ENCODE measurements at regions not wholly inside any gene's neighbourhood (a gene's known extent, or its start where the extent isn't known, plus 50 kb on each side); places are given as distances from the start of the nearest gene placed in this dataset.

- H3K27ac ChIP-seq (ENCODE audit: low read depth, low read length), result no peak overlapping the region
Observed at GRCh38 chrX:85620466-85620865, 241.0 kb upstream of the POF1B start.

GRCh38 chrX:85619962-85620361 lies 240.5 kb upstream of the POF1B start:
- no peaks in the 10 kb centered on the region for H3K27me3 ChIP-seq (ENCODE audit: insufficient read depth, low read length)
- no peaks in the 10 kb centered on the region for H3K79me2 ChIP-seq (ENCODE audit: control insufficient read depth, insufficient read depth, low read length, unreplicated experiment)
- no peak overlapping the region for H2AFZ ChIP-seq (ENCODE audit: low read length, unreplicated experiment)
- H3K27ac ChIP-seq (ENCODE audit: low read depth, low read length), result no peak overlapping the region
- H3K4me3 ChIP-seq (ENCODE audit: low read depth, low read length), result no peak overlapping the region
- H3K4me1 ChIP-seq (ENCODE audit: control insufficient read depth, insufficient read depth, low read length, unreplicated experiment), result no peaks in the 10 kb centered on the region
- H3K36me3 ChIP-seq (ENCODE audit: insufficient read depth, low read length), result no peaks in the 10 kb centered on the region

More at GRCh38 chrX:85620466-85620865, 241.0 kb upstream of the POF1B start:
- H3K4me3 ChIP-seq (ENCODE audit: low read depth, low read length), result no peak overlapping the region
- no peak overlapping the region for H2AFZ ChIP-seq (ENCODE audit: low read length, unreplicated experiment)
- H3K79me2 ChIP-seq (ENCODE audit: control insufficient read depth, insufficient read depth, low read length, unreplicated experiment), result no peaks in the 10 kb centered on the region
- H3K36me3 ChIP-seq (ENCODE audit: insufficient read depth, low read length), result no peaks in the 10 kb centered on the region
- no peaks in the 10 kb centered on the region for H3K4me1 ChIP-seq (ENCODE audit: control insufficient read depth, insufficient read depth, low read length, unreplicated experiment)
- no peaks in the 10 kb centered on the region for H3K27me3 ChIP-seq (ENCODE audit: insufficient read depth, low read length)

GRCh38 chrX:85611926-85612325 lies 232.5 kb upstream of the POF1B start:
- Histone ChIP-seq H3K79me2 (ENCODE audit: control insufficient read depth, insufficient read depth, low read length, unreplicated experiment) (no peaks in the 10 kb centered on the region), H3K27me3 (ENCODE audit: insufficient read depth, low read length) (no peaks in the 10 kb centered on the region), H3K4me3 (ENCODE audit: low read depth, low read length) (no peak overlapping the region), H3K27ac (ENCODE audit: low read depth, low read length) (no peak overlapping the region), H2AFZ (ENCODE audit: low read length, unreplicated experiment) (no peak overlapping the region), H3K4me1 (ENCODE audit: control insufficient read depth, insufficient read depth, low read length, unreplicated experiment) (no peaks in the 10 kb centered on the region), H3K36me3 (ENCODE audit: insufficient read depth, low read length) (no peaks in the 10 kb centered on the region)

- Histone ChIP-seq H3K27ac (ENCODE audit: low read depth, low read length) (no peak overlapping the region), H2AFZ (ENCODE audit: low read length, unreplicated experiment) (no peak overlapping the region), H3K36me3 (ENCODE audit: insufficient read depth, low read length) (no peaks in the 10 kb centered on the region), H3K4me3 (ENCODE audit: low read depth, low read length) (no peak overlapping the region), H3K79me2 (ENCODE audit: control insufficient read depth, insufficient read depth, low read length, unreplicated experiment) (no peaks in the 10 kb centered on the region), H3K27me3 (ENCODE audit: insufficient read depth, low read length) (no peaks in the 10 kb centered on the region), H3K4me1 (ENCODE audit: control insufficient read depth, insufficient read depth, low read length, unreplicated experiment) (no peaks in the 10 kb centered on the region)
Observed at GRCh38 chrX:85592980-85593379, 213.5 kb upstream of the POF1B start.

- no peaks in the 10 kb centered on the region for H3K4me1 ChIP-seq (ENCODE audit: control insufficient read depth, insufficient read depth, low read length, unreplicated experiment)
- no peaks in the 10 kb centered on the region for H3K27me3 ChIP-seq (ENCODE audit: insufficient read depth, low read length)
Observed at GRCh38 chrX:85591536-85591935, 212.1 kb upstream of the POF1B start.

GRCh38 chrX:85590638-85591037 lies 211.2 kb upstream of the POF1B start:
- Histone ChIP-seq H3K4me3 (ENCODE audit: low read depth, low read length) (no peak overlapping the region), H3K27ac (ENCODE audit: low read depth, low read length) (no peak overlapping the region), H3K27me3 (ENCODE audit: insufficient read depth, low read length) (no peaks in the 10 kb centered on the region), H2AFZ (ENCODE audit: low read length, unreplicated experiment) (no peak overlapping the region), H3K79me2 (ENCODE audit: control insufficient read depth, insufficient read depth, low read length, unreplicated experiment) (no peaks in the 10 kb centered on the region), H3K4me1 (ENCODE audit: control insufficient read depth, insufficient read depth, low read length, unreplicated experiment) (no peaks in the 10 kb centered on the region), H3K36me3 (ENCODE audit: insufficient read depth, low read length) (no peaks in the 10 kb centered on the region)

More at GRCh38 chrX:85591536-85591935, 212.1 kb upstream of the POF1B start:
- H3K4me3 ChIP-seq (ENCODE audit: low read depth, low read length), result no peak overlapping the region
- no peaks in the 10 kb centered on the region for H3K79me2 ChIP-seq (ENCODE audit: control insufficient read depth, insufficient read depth, low read length, unreplicated experiment)
- H3K27ac ChIP-seq (ENCODE audit: low read depth, low read length), result no peak overlapping the region
- H3K36me3 ChIP-seq (ENCODE audit: insufficient read depth, low read length), result no peaks in the 10 kb centered on the region
- no peak overlapping the region for H2AFZ ChIP-seq (ENCODE audit: low read length, unreplicated experiment)

GRCh38 chrX:85573801-85574200 lies 194.3 kb upstream of the POF1B start:
- no peak overlapping the region for H3K4me3 ChIP-seq (ENCODE audit: low read depth, low read length)
- H2AFZ ChIP-seq (ENCODE audit: low read length, unreplicated experiment), result no peak overlapping the region
- no peaks in the 10 kb centered on the region for H3K27me3 ChIP-seq (ENCODE audit: insufficient read depth, low read length)
- H3K27ac ChIP-seq (ENCODE audit: low read depth, low read length), result no peak overlapping the region
- no peaks in the 10 kb centered on the region for H3K79me2 ChIP-seq (ENCODE audit: control insufficient read depth, insufficient read depth, low read length, unreplicated experiment)
- no peaks in the 10 kb centered on the region for H3K4me1 ChIP-seq (ENCODE audit: control insufficient read depth, insufficient read depth, low read length, unreplicated experiment)
- H3K36me3 ChIP-seq (ENCODE audit: insufficient read depth, low read length), result no peaks in the 10 kb centered on the region

DNA sequence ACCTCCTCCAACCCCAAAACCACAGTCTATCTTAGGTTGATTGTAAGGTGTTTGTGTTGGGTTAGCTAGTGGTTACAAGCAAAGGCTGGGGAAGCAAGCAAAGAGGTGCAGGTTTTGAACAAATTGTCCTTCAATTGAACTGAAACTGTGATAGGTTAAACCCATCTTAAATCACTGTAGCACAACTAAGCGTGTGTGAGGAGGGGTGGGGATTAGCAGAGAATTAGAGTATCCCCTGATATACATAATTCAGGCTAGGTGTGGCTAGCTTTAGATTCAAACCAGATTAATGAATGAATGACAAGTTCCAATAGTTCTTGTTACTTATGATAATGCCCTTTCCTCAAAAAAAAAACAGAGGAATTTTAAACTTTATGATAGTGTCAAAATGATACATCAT lies 191.0 kb upstream of the POF1B start:
- H3K36me3 ChIP-seq (ENCODE audit: insufficient read depth, low read length), result no peaks in the 10 kb centered on the region
- H3K4me3 ChIP-seq (ENCODE audit: low read depth, low read length), result no peak overlapping the region
- no peaks in the 10 kb centered on the region for H3K4me1 ChIP-seq (ENCODE audit: control insufficient read depth, insufficient read depth, low read length, unreplicated experiment)
- H2AFZ ChIP-seq (ENCODE audit: low read length, unreplicated experiment), result no peak overlapping the region
- H3K79me2 ChIP-seq (ENCODE audit: control insufficient read depth, insufficient read depth, low read length, unreplicated experiment), result no peaks in the 10 kb centered on the region
- no peaks in the 10 kb centered on the region for H3K27me3 ChIP-seq (ENCODE audit: insufficient read depth, low read length)
- no peak overlapping the region for H3K27ac ChIP-seq (ENCODE audit: low read depth, low read length)

DNA sequence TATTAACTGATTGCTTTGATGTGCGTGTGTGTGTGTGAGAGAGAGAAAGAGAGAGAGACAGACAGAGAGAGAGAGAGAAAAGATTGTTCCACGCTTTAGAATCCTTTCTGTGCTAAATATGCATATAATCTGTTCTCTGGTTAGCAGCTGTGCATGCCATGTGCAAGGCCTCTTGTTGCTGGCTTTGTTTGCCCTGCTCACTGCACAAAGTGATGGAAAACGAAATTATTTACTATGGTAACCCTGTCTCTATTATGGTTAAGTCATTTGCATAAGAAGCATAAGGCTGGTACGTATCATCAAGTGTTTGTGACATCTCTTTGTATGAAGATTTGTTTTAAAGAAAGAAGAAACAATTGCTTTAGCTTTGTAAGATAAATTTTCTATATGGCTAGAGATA lies 190.2 kb upstream of the POF1B start:
- H3K36me3 ChIP-seq (ENCODE audit: insufficient read depth, low read length), result no peaks in the 10 kb centered on the region
- no peak overlapping the region for H3K4me3 ChIP-seq (ENCODE audit: low read depth, low read length)
- no peak overlapping the region for H2AFZ ChIP-seq (ENCODE audit: low read length, unreplicated experiment)
- H3K4me1 ChIP-seq (ENCODE audit: control insufficient read depth, insufficient read depth, low read length, unreplicated experiment), result no peaks in the 10 kb centered on the region
- no peaks in the 10 kb centered on the region for H3K79me2 ChIP-seq (ENCODE audit: control insufficient read depth, insufficient read depth, low read length, unreplicated experiment)
- H3K27ac ChIP-seq (ENCODE audit: low read depth, low read length), result no peak overlapping the region
- H3K27me3 ChIP-seq (ENCODE audit: insufficient read depth, low read length), result no peaks in the 10 kb centered on the region

DNA sequence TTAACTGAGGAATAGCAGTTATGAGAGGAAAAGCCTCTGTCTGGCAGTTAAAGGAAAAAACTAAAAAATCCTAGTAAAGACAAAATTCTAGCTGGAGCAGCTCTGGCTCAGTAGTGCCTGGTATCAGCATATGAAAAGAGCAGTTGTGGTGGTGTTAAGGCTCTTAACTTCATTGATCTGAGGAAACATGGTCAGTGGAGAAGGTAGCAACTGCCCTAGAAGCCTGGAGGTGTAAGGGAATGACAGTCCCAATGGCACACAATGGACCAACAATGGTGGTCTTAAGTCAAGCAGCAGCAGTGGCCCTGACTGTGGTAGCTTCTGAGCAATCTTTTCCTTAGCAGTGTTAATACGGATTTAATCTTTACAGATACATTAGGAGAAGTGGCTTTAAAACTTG lies 189.6 kb upstream of the POF1B start:
- Histone ChIP-seq H3K27me3 (ENCODE audit: insufficient read depth, low read length) (no peaks in the 10 kb centered on the region), H3K4me3 (ENCODE audit: low read depth, low read length) (no peak overlapping the region), H3K79me2 (ENCODE audit: control insufficient read depth, insufficient read depth, low read length, unreplicated experiment) (no peaks in the 10 kb centered on the region), H2AFZ (ENCODE audit: low read length, unreplicated experiment) (no peak overlapping the region), H3K27ac (ENCODE audit: low read depth, low read length) (no peak overlapping the region), H3K4me1 (ENCODE audit: control insufficient read depth, insufficient read depth, low read length, unreplicated experiment) (no peaks in the 10 kb centered on the region), H3K36me3 (ENCODE audit: insufficient read depth, low read length) (no peaks in the 10 kb centered on the region)

- no peak overlapping the region for H3K27ac ChIP-seq (ENCODE audit: low read depth, low read length)
- no peaks in the 10 kb centered on the region for H3K27me3 ChIP-seq (ENCODE audit: insufficient read depth, low read length)
Observed at GRCh38 chrX:85561231-85561630, 181.8 kb upstream of the POF1B start.

More at GRCh38 chrX:85561231-85561630, 181.8 kb upstream of the POF1B start:
- Histone ChIP-seq H3K36me3 (ENCODE audit: insufficient read depth, low read length) (no peaks in the 10 kb centered on the region), H3K4me1 (ENCODE audit: control insufficient read depth, insufficient read depth, low read length, unreplicated experiment) (no peaks in the 10 kb centered on the region), H3K79me2 (ENCODE audit: control insufficient read depth, insufficient read depth, low read length, unreplicated experiment) (no peaks in the 10 kb centered on the region), H3K4me3 (ENCODE audit: low read depth, low read length) (no peak overlapping the region), H2AFZ (ENCODE audit: low read length, unreplicated experiment) (no peak overlapping the region)

All from ACC112 (cell line).